ENCODE measurements at regions not wholly inside any gene's neighbourhood (a gene's known extent, or its start where the extent isn't known, plus 50 kb on each side); places are given as distances from the start of the nearest gene placed in this dataset.

GRCh38 chr4:66544281-66544680 is 874.0 kb upstream of the EPHA5 start:
- no peaks in the 10 kb centered on the region for H3K4me1 ChIP-seq (ENCODE audit: control insufficient read depth in 5 of 5, insufficient read depth in 5 of 5, low read length in 5 of 5)
- H3K9me3 ChIP-seq (ENCODE audit: control insufficient read depth in 4 of 4, insufficient read depth in 3 of 4, low read length in 3 of 4), result peaks cover 0 to 3% (median 0%) of the 10 kb centered on the region in 4 donors
- H3K27me3 ChIP-seq (ENCODE audit: control insufficient read depth in 3 of 3, insufficient read depth in 3 of 3, low read length in 2 of 3), result no peaks in the 10 kb centered on the region
- TF ChIP-seq CTCF (IDR thresholded peaks at IDR 0.05; ENCODE audit: control extremely low read depth, extremely low read depth), result no peak
- WGBS, 2 donors, result 84 to 93% methylated on average over 2 of the region's 2 CpGs
- ATAC-seq (ENCODE audit: insufficient read depth, low FRiP score) (no peak), DNase-seq (no peak)
- no peaks in the 10 kb centered on the region for H3K36me3 ChIP-seq (ENCODE audit: control insufficient read depth in 4 of 4, insufficient read depth in 4 of 4, low read length in 4 of 4)
- H3K9ac ChIP-seq (ENCODE audit: insufficient read depth in 1 of 2, low read length in 2 of 2), result no peak overlapping the region
- H3K4me3 ChIP-seq, result no peak overlapping the region
- H3K27ac ChIP-seq (ENCODE audit: low read depth in 1 of 2, low read length in 1 of 2), result no peak overlapping the region

GRCh38 chr4:66539745-66540144 is 869.5 kb upstream of the EPHA5 start:
- Histone ChIP-seq H3K9me3 (ENCODE audit: control insufficient read depth in 4 of 4, insufficient read depth in 3 of 4, low read length in 3 of 4) (peaks cover 0 to 3% (median 0%) of the 10 kb centered on the region in 4 donors), H3K27me3 (ENCODE audit: control insufficient read depth in 3 of 3, insufficient read depth in 3 of 3, low read length in 2 of 3) (no peaks in the 10 kb centered on the region), H3K9ac (ENCODE audit: insufficient read depth in 1 of 2, low read length in 2 of 2) (no peak overlapping the region), H3K4me1 (ENCODE audit: control insufficient read depth in 5 of 5, insufficient read depth in 5 of 5, low read length in 5 of 5) (no peaks in the 10 kb centered on the region), H3K4me3 (no peak overlapping the region), H3K36me3 (ENCODE audit: control insufficient read depth in 4 of 4, insufficient read depth in 4 of 4, low read length in 4 of 4) (no peaks in the 10 kb centered on the region), H3K27ac (ENCODE audit: low read depth in 1 of 2, low read length in 1 of 2) (no peak overlapping the region)
- TF ChIP-seq CTCF (IDR thresholded peaks at IDR 0.05; ENCODE audit: control extremely low read depth, extremely low read depth), result no peak
- ATAC-seq (ENCODE audit: insufficient read depth, low FRiP score) (no peak), DNase-seq (no peak)
- 56 to 66% methylated on average over 4 of the region's 4 CpGs for WGBS, 2 donors

- Histone ChIP-seq H3K4me3 (no peak overlapping the region), H3K27ac (ENCODE audit: low read depth in 1 of 2, low read length in 1 of 2) (no peak overlapping the region), H3K4me1 (ENCODE audit: control insufficient read depth in 5 of 5, insufficient read depth in 5 of 5, low read length in 5 of 5) (no peaks in the 10 kb centered on the region), H3K27me3 (ENCODE audit: control insufficient read depth in 3 of 3, insufficient read depth in 3 of 3, low read length in 2 of 3) (no peaks in the 10 kb centered on the region), H3K36me3 (ENCODE audit: control insufficient read depth in 4 of 4, insufficient read depth in 4 of 4, low read length in 4 of 4) (no peaks in the 10 kb centered on the region), H3K9me3 (ENCODE audit: control insufficient read depth in 4 of 4, insufficient read depth in 3 of 4, low read length in 3 of 4) (peaks cover 0 to 6% (median 0%) of the 10 kb centered on the region in 4 donors), H3K9ac (ENCODE audit: insufficient read depth in 1 of 2, low read length in 2 of 2) (no peak overlapping the region)
- no peak for TF ChIP-seq CTCF (IDR thresholded peaks at IDR 0.05; ENCODE audit: control extremely low read depth, extremely low read depth)
- WGBS, 2 donors, result 62 to 83% methylated on average over 3 of the region's 3 CpGs
- DNase-seq (no peak), ATAC-seq (ENCODE audit: insufficient read depth, low FRiP score) (no peak)
Measured at GRCh38 chr4:66524781-66525180, 854.5 kb upstream of the EPHA5 start.

GRCh38 chr4:66522244-66522643 is 852.0 kb upstream of the EPHA5 start:
- Histone ChIP-seq H3K36me3 (ENCODE audit: control insufficient read depth in 4 of 4, insufficient read depth in 4 of 4, low read length in 4 of 4) (no peaks in the 10 kb centered on the region), H3K27ac (ENCODE audit: low read depth in 1 of 2, low read length in 1 of 2) (no peak overlapping the region), H3K9me3 (ENCODE audit: control insufficient read depth in 4 of 4, insufficient read depth in 3 of 4, low read length in 3 of 4) (no peaks in the 10 kb centered on the region), H3K4me1 (ENCODE audit: control insufficient read depth in 5 of 5, insufficient read depth in 5 of 5, low read length in 5 of 5) (no peaks in the 10 kb centered on the region), H3K27me3 (ENCODE audit: control insufficient read depth in 3 of 3, insufficient read depth in 3 of 3, low read length in 2 of 3) (no peaks in the 10 kb centered on the region), H3K9ac (ENCODE audit: insufficient read depth in 1 of 2, low read length in 2 of 2) (no peak overlapping the region), H3K4me3 (no peak overlapping the region)
- TF ChIP-seq CTCF (IDR thresholded peaks at IDR 0.05; ENCODE audit: control extremely low read depth, extremely low read depth), result no peak
- no peak for ATAC-seq (ENCODE audit: insufficient read depth, low FRiP score)
- DNase-seq, result no peak

Measured in lung (tissue), 11 donors.